GM18520 (cell line): ENCODE measurements at regions not wholly inside any gene's neighbourhood (a gene's known extent, or its start where the extent isn't known, plus 50 kb on each side); places are given as distances from the start of the nearest gene placed in this dataset.
"Not testable (repeated sequence)": the region's sequence is repeated elsewhere in the genome, so short reads cannot be mapped to it uniquely, and the experiment has no call there.

Experiments
- ATAC-seq: cut with Tn5 transposase; IDR thresholded peaks from one replicate; pipeline ENCODE4 v1.9.1; 2021; ENCODE audit not compliant: unreplicated experiment

DNA sequence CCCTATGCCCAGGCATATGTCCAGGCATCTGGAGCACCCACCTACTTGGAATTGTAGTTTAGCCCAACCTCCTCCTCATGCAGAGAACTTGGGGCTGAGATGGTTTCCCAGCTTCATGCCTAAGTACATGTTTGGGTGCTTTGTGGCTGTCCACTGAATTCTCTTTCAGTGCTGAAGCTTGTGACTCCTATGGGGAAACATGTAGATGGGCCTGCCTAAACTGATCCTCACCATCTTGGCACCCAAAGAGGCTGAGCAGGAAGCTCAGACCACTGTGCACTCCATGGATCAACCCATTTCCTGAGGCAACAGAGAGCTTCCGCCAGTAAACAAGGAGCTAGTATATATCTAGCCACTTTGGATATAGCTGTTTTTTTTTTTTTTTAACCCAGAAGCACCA, 2733.7 kb downstream of the PCDH7 start:
- ATAC-seq = no peak

- no peak for ATAC-seq
These were observed 2745.4 kb downstream of the PCDH7 start for GRCh38 chr4:33465565-33465964.

- no peak for ATAC-seq
These were observed 2747.1 kb downstream of the PCDH7 start for GRCh38 chr4:33467291-33467690.

DNA sequence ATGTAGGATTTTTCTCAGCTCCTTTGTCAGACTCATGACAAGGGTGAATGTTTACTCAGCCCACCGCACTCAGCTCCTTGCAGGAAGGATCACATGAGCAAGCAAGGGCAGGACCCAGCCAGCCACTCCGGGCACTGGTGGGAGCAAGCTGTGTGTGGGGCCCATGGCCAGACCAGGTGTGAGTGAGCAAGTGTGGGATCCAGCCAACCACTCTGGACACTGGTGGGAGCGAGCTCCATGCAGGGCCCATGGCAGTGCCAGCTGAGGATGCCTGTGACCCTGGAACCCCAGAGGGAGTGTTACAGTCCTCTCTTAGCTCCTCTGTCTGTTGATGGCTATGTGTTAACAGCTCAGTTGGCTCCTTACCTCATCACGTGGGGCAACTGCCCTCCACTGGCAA, 2750.6 kb downstream of the PCDH7 start:
- no peak for ATAC-seq

DNA sequence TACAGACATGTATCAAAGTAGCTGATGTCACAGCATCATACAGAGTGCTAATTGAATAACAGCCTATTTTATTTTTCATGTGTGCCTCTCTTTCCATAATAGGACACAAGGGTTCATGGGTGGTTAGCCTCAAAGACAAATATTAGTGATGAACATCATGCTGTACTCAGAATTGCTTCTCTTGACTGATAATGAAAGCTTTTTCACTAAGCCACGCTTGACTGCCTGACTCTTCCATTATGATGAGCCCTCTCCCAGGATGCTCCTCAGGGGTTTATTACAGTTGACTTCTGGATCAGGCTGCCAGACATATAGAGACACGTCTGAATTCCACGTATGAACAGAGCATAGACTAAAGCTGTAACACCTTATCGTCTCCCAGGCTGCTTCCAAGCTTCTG, 2757.5 kb downstream of the PCDH7 start:
- no peak for ATAC-seq

DNA sequence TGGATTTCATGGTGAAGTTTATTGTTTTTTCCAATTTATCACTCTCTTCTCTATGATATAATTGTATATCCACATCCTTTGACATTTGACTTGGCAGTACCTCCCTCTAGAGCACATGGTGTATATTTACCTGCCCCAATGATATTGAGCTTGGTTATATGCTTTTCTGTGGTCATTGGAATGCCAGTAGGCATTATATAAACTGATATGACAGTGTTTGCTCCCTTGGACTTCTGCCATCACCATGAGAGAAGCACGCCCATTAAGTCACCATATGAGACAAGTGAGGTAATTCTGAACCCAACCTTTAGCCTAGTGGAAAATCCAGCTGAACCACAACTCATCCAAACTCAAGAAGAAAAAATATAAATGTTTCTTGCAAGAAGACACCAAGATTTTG, 2761.5 kb downstream of the ARAP2 start:
- no peak for ATAC-seq

DNA sequence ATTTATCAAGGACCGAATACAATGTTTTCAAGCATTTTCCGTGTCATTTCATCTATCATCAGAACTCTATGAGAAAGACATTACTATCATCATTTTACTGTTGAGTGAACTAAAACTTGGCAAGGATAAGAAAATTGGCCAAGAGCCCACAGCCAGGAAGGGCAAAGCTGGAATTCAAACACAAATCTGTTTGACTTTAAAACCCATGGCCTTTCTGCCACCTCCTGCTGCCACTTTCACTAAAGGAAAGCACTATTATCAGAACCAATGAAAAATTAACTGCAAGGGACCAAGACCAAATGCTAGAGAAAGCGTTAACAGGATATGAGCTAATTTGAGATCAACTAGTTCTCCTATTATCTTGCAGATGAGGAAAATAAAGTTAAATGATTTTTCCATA, 2759.2 kb downstream of the ARAP2 start:
- ATAC-seq = no peak

DNA sequence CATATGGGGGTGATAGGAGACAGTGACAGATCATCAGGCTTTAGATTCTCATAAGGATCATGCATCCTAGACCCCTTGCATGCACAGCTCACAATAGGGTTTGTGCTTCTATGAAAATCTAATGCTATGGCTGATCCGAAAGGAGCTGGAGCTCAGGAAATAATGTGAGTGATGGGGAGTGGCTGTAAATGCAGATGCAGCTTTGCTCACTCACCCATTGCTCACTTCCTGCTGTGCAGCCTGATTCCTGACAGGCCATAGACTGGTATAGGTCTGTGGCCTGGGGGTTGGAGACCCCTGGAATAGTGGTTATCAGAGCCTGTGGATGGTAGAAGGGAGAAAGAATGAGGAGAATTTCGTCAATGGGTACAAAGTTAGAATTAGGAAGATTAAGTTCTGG, 2751.1 kb downstream of the ARAP2 start:
- no peak for ATAC-seq

- no peak for ATAC-seq
These were observed 2750.2 kb downstream of the ARAP2 start for GRCh38 chr4:33494150-33494549.

- ATAC-seq = not testable (repeated sequence)
These were observed 2742.7 kb downstream of the ARAP2 start for GRCh38 chr4:33501587-33501986.

DNA sequence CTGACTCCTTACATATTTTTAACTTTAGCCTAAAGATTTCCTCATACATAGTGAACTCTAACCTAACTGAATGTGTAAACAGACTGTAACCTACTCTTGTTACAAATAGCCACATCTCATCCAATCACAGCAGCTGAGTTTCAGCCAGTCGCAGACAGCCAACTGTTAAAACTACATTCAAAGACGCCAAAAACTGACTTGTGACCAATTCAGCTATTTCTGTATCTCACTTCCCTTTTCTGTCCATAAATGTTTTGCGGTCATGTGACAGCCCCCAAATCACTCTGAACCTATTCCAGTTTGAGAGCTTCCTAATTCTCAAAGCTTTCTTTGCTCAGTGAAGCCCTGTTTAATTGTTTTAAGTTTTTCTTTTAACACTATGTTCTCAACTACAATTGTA, 2731.9 kb downstream of the ARAP2 start:
- ATAC-seq = no peak

- ATAC-seq = no peak
These were observed 2725.5 kb downstream of the ARAP2 start for GRCh38 chr4:33518856-33519255.

DNA sequence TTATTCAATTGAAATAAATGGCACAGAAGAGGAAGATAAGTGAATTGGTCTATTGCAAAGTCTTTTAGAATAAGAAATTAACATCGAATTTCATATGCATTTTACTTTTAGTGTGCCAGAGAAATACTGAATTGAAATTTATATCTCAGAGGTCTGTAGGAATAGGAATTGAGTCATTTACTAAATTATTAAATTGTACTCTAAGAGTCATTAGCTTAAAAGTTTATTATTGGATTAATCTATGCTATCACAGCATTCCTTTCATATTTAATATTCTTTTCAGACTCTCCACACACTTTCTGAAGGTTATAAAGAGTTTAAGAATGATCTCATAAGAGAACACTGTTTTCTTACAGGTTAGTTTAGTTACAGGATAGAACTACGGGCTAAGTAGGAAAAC, 2711.5 kb downstream of the ARAP2 start:
- no peak for ATAC-seq

- no peak for ATAC-seq
These were observed 2707.4 kb downstream of the ARAP2 start for GRCh38 chr4:33536898-33537297.

GRCh38 chr4:33537527-33537926, 2706.8 kb downstream of the ARAP2 start:
- no peak for ATAC-seq

DNA sequence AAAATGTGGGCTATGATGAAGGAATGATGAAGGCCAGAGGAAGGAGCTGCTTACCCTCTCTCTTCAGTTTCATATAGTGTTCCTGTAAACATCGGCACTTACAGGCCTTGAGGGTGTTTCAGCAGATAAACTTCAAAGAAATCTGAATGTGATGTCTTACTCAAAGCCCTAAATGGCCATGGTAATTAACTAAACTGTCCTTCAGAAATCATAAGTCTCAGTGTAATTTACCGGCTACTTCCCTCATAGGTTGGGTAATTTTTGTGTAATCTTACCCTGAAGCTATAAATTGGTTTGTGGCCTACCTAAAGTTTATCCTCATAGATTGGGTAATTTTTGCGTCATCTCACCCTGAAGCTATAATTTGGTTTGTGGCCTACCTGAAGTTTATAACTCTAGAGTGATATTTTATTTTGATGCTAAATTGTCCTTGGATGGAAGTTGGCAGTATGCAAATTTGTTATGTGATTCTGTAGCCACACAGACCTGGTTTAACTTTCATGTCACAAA, 2700.3 kb downstream of the ARAP2 start:
- ATAC-seq = no peak

- no peak for ATAC-seq
These were observed 2693.1 kb downstream of the ARAP2 start for GRCh38 chr4:33551244-33551643.

GRCh38 chr4:33561259-33561658, 2683.1 kb downstream of the ARAP2 start:
- ATAC-seq = no peak

DNA sequence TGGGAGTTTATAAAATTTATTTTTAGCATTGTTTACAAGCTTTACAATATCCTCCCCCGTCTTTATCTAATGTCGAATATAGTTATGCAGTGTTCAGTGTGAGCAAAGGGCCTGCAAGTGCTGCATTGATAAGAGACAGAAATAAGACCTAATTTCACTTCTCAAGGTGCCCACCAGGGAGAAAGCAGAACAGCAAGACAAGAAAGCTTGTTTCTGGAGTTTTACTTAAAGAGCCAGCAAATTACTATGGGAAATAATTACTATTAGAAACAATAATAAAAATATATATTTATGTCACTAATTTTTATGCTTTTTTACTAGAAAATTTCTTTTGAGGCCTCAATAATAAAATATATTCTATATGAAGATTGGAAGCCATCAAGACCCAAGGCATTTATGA, 2677.7 kb downstream of the ARAP2 start:
- no peak for ATAC-seq

DNA sequence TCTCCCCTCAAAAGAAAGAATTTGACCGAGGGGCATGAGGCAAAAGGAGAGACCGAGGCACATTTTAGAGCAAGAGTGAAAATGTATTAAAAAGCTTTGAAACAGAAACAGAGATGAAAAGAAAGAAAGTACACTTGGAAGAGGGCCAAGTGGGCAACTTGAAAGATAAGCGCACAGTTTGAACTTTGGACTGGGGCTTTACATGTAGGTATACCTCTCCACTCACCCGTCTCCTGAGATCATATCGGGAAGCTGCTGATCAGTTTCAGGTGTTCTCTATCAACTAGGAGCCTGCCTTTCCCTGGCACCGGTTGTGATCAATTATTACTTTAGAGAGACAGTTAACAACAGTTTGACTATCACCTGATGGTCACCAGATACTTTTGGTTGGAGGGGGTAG, 2666.5 kb downstream of the ARAP2 start:
- ATAC-seq = no peak

GRCh38 chr4:33579951-33580350, 2664.4 kb downstream of the ARAP2 start:
- no peak for ATAC-seq

DNA sequence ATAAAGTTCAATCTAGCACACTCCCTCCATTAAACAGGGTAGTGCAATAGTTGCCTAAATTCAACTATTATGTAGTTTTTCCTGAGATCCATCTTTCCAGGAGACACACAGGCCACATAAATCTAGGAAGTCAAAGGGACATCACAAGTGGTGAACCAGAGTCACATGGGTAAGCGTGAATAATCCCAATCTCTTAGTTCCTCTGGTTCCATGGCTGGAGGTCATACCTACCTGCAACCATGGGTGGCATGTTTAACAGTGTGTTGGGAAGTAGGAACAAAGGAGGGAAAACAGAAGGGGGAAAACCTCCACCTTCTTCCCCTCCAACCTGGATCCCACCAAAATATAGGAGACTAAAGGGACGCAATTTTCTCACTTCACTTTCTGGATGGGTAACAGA, 2651.6 kb downstream of the ARAP2 start:
- ATAC-seq = no peak

- no peak for ATAC-seq
These were observed 2637.4 kb downstream of the ARAP2 start for GRCh38 chr4:33606951-33607350.

- no peak for ATAC-seq
These were observed 2628.2 kb downstream of the ARAP2 start for GRCh38 chr4:33616121-33616520.
